HG03558 (cell line): ENCODE measurements at regions not wholly inside any gene's neighbourhood (a gene's known extent, or its start where the extent isn't known, plus 50 kb on each side); places are given as distances from the start of the nearest gene placed in this dataset.
"Not testable (repeated sequence)": the region's sequence is repeated elsewhere in the genome, so short reads cannot be mapped to it uniquely, and the experiment has no call there.

Experiments used
- ATAC-seq: cut with Tn5 transposase; IDR thresholded peaks from one replicate; pipeline ENCODE4 v1.9.1; 2021; ENCODE audit warnings: moderate number of reproducible peaks; ENCODE audit not compliant: unreplicated experiment; ENCODE audit errors: extremely low read depth

- ATAC-seq = no peak
These were observed 155.0 kb upstream of the JARID2 start for GRCh38 chr6:15090745-15091384.

GRCh38 chr6:15096894-15097837 lies 148.7 kb upstream of the JARID2 start:
- no peak for ATAC-seq

- ATAC-seq = no peak
These were observed 144.7 kb upstream of the JARID2 start for GRCh38 chr6:15101130-15101529.

- ATAC-seq = no peak
These were observed 143.6 kb upstream of the JARID2 start for GRCh38 chr6:15102241-15102640.

GRCh38 chr6:15106958-15107643 lies 138.8 kb upstream of the JARID2 start:
- ATAC-seq = no peak

- ATAC-seq = no peak
These were observed 138.1 kb upstream of the JARID2 start for GRCh38 chr6:15107644-15108382.

- no peak for ATAC-seq
These were observed 137.5 kb upstream of the JARID2 start for GRCh38 chr6:15108383-15108715.

GRCh38 chr6:15109338-15110090 lies 136.4 kb upstream of the JARID2 start:
- no peak for ATAC-seq

GRCh38 chr6:15110726-15111354 lies 135.0 kb upstream of the JARID2 start:
- no peak for ATAC-seq

- ATAC-seq = not testable (repeated sequence)
These were observed 134.3 kb upstream of the JARID2 start for GRCh38 chr6:15111576-15111975.

GRCh38 chr6:15113587-15113986 lies 132.3 kb upstream of the JARID2 start:
- no peak for ATAC-seq

- no peak for ATAC-seq
These were observed 131.8 kb upstream of the JARID2 start for GRCh38 chr6:15114061-15114460.

- no peak for ATAC-seq
These were observed 129.0 kb upstream of the JARID2 start for GRCh38 chr6:15116889-15117288.

- ATAC-seq = no peak
These were observed 124.4 kb upstream of the JARID2 start for GRCh38 chr6:15121443-15121842.

- ATAC-seq = no peak
These were observed 123.8 kb upstream of the JARID2 start for GRCh38 chr6:15121977-15122550.

GRCh38 chr6:15129887-15130286 lies 116.0 kb upstream of the JARID2 start:
- no peak for ATAC-seq

GRCh38 chr6:15131234-15131633 lies 114.6 kb upstream of the JARID2 start:
- ATAC-seq = no peak

- no peak for ATAC-seq
These were observed 114.2 kb upstream of the JARID2 start for GRCh38 chr6:15131651-15132061.

- no peak for ATAC-seq
These were observed 113.7 kb upstream of the JARID2 start for GRCh38 chr6:15132167-15132566.
